PFSK-1 (cell line): ENCODE measurements at regions not wholly inside any gene's neighbourhood (a gene's known extent, or its start where the extent isn't known, plus 50 kb on each side); places are given as distances from the start of the nearest gene placed in this dataset.

Experiments
- FOXP2 ChIP-seq: optimal IDR thresholded peaks from 2 replicates; pipeline ENCODE3; 2011; ENCODE audit warnings: borderline replicate concordance, control low read depth, inconsistent platforms; ENCODE audit not compliant: insufficient read depth; ENCODE audit errors: extremely low read length, extremely low read depth
- POLR2AphosphoS5 ChIP-seq: IDR thresholded peaks from 2 replicates; pipeline ENCODE4 v1.6.1; 2012; ENCODE audit warnings: low read depth, mild to moderate bottlenecking, control low read depth, low read length, moderate library complexity
- REST ChIP-seq, 2 experiments: IDR thresholded peaks; 2 replicates each; pipeline versions ENCODE4 v1.6.1 to v1.8.0; 2011 to 2012; ENCODE audit warnings: low read depth in 2 of 2, low read length in 2 of 2, control low read depth in 1 of 2, inconsistent platforms in 1 of 2, mild to moderate bottlenecking in 1 of 2, moderate library complexity in 1 of 2; ENCODE audit not compliant: insufficient read depth in 1 of 2
- SIN3A ChIP-seq: IDR thresholded peaks from 2 replicates; pipeline ENCODE4 v1.6.1; 2012; ENCODE audit warnings: mild to moderate bottlenecking, low read length, moderate library complexity, borderline replicate concordance; ENCODE audit not compliant: insufficient read depth
- TAF1 ChIP-seq: IDR thresholded peaks from 2 replicates; pipeline ENCODE4 v1.6.1; 2012; ENCODE audit warnings: low read length, control low read depth, borderline replicate concordance; ENCODE audit not compliant: insufficient read depth

GRCh38 chr2:9102861-9103662, 99.6 kb upstream of the MBOAT2 start:
- TF ChIP-seq FOXP2 = no peak
- no peak for TF ChIP-seq SIN3A
- no peak for TF ChIP-seq REST (IDR thresholded peaks at IDR 0.05; ENCODE audit: insufficient read depth in 1 of 2, low read depth in 2 of 2, low read length in 2 of 2)
- TF ChIP-seq TAF1 = no peak
- TF ChIP-seq POLR2AphosphoS5 = no peak

DNA sequence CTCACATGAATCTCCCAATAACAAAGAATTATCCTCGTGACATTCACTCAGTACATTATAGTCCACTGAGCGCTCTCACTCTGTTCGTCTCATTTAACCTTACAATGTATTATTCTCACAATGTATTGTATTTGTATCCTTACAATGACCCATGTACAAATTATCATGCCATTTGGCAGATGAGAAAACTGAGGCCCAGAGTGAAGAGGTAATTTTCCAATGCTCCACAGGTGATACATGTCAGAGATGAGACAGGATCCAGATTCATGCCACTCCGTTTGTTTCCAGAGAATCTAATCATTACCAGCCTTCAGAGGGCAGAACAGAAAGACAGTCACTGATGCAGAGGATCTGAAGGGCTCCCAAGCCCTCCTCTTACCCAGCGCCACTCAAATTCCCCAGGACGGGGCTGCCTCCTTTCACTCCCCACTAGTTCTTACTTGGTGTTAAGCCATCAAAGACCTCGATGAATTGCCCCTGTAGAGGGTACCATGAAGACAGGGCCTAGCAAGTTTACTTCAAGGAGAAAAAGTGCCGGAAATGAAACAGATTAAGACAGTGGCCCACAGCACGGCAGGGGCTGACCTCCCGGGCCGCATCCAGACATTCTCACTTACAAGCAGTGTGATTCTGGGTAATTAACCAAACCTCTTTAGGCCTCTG, 98.4 kb upstream of the MBOAT2 start:
- TF ChIP-seq FOXP2 (no peak), POLR2AphosphoS5 (no peak)

DNA sequence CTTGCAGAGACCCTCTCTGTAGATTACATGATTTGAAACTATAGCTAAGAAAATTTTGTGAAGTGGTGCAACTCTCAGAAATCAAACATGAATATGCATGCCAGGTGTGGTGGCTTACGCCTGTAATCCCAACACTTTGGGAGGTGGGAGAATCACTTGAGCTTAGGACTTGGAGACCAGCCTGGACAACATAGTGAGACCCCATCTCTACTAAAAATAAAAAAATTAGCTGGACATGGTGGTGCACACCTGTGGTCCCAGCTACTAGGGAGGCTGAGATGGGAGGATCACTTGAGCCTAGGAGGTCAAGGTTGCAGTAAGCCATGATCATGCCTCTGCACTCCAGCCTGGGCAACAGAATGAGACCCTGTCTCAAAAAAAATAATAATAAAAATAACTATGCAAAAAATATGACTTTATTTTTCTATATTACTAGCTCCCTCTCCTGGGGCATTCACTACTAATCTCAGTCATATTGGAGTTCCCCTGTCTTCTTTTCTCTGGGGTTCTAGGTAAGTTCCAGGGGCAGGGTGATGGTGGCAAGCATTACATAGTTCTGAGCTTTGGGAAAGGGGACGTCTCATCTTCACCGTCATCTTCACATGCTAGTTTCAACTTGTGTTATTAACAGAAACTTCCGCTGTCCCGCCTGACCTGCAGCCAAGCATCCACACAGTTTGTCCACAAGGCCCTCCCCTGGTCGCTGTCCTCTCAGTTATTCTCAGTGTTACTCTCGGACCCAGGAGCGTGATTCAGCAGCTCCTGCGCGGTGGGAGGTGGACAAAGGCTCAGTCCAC, 96.8 kb upstream of the MBOAT2 start:
- TF ChIP-seq REST (IDR thresholded peaks at IDR 0.05; ENCODE audit: insufficient read depth in 1 of 2, low read depth in 2 of 2, low read length in 2 of 2) (no peak), SIN3A (no peak), TAF1 (no peak), FOXP2 (no peak), POLR2AphosphoS5 (no peak)

- no peak for TF ChIP-seq TAF1
These were observed 95.9 kb upstream of the MBOAT2 start for GRCh38 chr2:9099341-9099751.

DNA sequence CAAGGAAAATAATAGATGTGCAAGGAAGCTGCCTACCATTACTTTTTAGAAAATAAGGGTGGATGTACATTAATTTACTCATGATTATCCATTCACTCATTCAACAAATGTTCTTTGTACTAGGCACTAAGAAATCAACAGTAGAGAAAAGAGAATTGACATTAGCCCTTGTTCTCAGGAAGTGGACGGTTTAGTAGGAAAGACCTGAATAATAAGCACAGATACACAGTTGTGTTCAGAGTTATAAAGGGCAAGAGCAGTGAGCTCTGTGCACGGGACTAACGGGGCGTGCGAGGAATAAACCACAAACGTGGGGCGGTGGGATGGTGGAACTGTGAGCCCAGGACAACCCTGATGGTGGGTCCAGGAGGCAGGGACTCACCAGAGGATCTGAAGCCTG, 94.4 kb upstream of the MBOAT2 start:
- no peak for TF ChIP-seq POLR2AphosphoS5
- TF ChIP-seq TAF1 = no peak
- no peak for TF ChIP-seq SIN3A
- no peak for TF ChIP-seq REST (IDR thresholded peaks at IDR 0.05; ENCODE audit: insufficient read depth in 1 of 2, low read depth in 2 of 2, low read length in 2 of 2)
- no peak for TF ChIP-seq FOXP2

DNA sequence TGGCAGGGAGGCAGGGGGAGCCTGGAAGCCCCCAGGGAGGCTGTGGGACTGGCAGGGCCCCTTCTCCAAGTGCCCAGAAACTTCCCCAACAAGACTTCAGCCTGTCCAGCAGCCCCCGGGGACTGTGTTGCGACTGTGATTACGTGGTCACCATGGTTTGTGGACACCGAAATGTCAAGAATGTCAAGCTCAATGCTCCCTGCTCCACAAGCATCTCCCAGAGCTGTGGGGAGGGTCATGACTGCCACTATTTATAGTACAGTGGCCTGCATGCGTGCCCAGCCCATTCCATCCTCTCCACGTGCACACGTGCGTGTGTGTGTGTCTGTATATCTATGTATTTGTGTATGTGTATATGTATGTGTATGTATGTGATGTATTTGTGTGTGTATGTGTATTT, 93.8 kb upstream of the MBOAT2 start:
- TF ChIP-seq FOXP2 = no peak
- no peak for TF ChIP-seq POLR2AphosphoS5
- no peak for TF ChIP-seq SIN3A
- no peak for TF ChIP-seq TAF1
- no peak for TF ChIP-seq REST (IDR thresholded peaks at IDR 0.05; ENCODE audit: insufficient read depth in 1 of 2, low read depth in 2 of 2, low read length in 2 of 2)
